ENCODE measurements at regions not wholly inside any gene's neighbourhood (a gene's known extent, or its start where the extent isn't known, plus 50 kb on each side); places are given as distances from the start of the nearest gene placed in this dataset.

DNA sequence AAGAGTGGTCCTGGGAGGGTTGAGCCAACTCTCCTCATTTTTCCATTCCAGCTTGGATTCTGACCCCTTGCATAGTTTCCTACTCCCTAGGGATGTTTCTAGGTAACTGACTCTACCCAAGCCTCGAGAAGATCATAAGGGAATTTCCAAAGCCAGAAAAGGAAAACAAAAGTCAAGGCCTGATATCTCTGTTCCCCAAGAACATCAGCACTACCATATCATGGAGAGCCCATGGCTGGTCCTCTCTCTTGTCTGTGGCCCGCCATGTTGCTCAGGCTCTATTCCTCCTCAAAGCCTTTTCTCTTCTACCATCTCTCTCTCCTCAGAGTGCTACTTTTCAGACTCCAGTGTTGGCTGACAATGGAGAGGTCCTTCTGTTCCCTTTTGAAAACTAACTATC, 99.6 kb upstream of the KLF7 start:
- ATAC-seq (ENCODE audit: low read depth) (no peak), DNase-seq (no peak)
- Histone ChIP-seq H3K14ac (replicated peaks; ENCODE audit: low read depth, low read length) (no peak overlapping the region), H4K20me1 (ENCODE audit: insufficient read depth, low read length) (no peaks in the 10 kb centered on the region), H4K5ac (ENCODE audit: low read depth, low read length) (no peak overlapping the region), H2BK120ac (ENCODE audit: low read depth, low read length) (no peak overlapping the region), H3K4me3 (ENCODE audit: insufficient read depth, low read depth, low read length) (no peak overlapping the region), H3K23ac (ENCODE audit: low read depth, low read length) (no peak overlapping the region), H3K27ac (ENCODE audit: insufficient read depth, low read length) (no peak overlapping the region), H4K8ac (ENCODE audit: low read depth in 2 of 2, low read length in 2 of 2) (no peak overlapping the region), H2AK5ac (ENCODE audit: low read depth, low read length) (no peak overlapping the region), H3K18ac (ENCODE audit: low read depth, low read length) (no peak overlapping the region), H3K79me1 (ENCODE audit: low read depth in 1 of 2, low read length in 2 of 2) (peaks cover 0 to 9% of the 10 kb centered on the region in 2 experiments; a peak in 1 of 4 replicates), H4K91ac (ENCODE audit: insufficient read depth, low read depth, low read length) (no peak overlapping the region), H3K4me2 (ENCODE audit: low read depth, low read length) (no peak overlapping the region), H2BK5ac (ENCODE audit: low read depth, low read length, poor library complexity, severe bottlenecking) (no peak overlapping the region), H3K9ac (ENCODE audit: low read depth, low read length) (no peak overlapping the region), H3K9me1 (ENCODE audit: insufficient read depth, low read length) (peaks cover 9% of the 10 kb centered on the region), H2BK20ac (ENCODE audit: low read depth, low read length) (no peak overlapping the region), H2BK15ac (ENCODE audit: low read depth, low read length) (no peak overlapping the region), H3K56ac (ENCODE audit: extremely low read depth, insufficient read depth, low read length) (no peak overlapping the region), H3K4me1 (ENCODE audit: control insufficient read depth, insufficient read depth, low read length) (peaks cover 10% of the 10 kb centered on the region), H3K27me3 (ENCODE audit: control insufficient read depth, insufficient read depth, low read length) (no peaks in the 10 kb centered on the region), H2AFZ (replicated peaks; ENCODE audit: low read length, poor library complexity) (no peak overlapping the region), H2AK9ac (replicated peaks; ENCODE audit: low read depth, low read length, poor library complexity) (no peak overlapping the region), H3K9me3 (ENCODE audit: control insufficient read depth, insufficient read depth, low read length) (no peaks in the 10 kb centered on the region), H3K36me3 (ENCODE audit: control insufficient read depth, insufficient read depth, low read length) (no peaks in the 10 kb centered on the region), H3K4ac (ENCODE audit: low read depth, low read length) (no peak overlapping the region)
- intact Hi-C loops (cut with micrococcal nuclease) (no loop called here), in situ Hi-C loops (cut with MboI; ENCODE audit: low sequenced_read_pairs) (no loop called here), dilution Hi-C loops (cut with HindIII; ENCODE audit: low sequenced_read_pairs, unreplicated experiment) (no loop called here)
- WGBS, 2 experiments (ENCODE audit: extremely low coverage in 2 of 2, insufficient read length in 1 of 2), result no CpG with 5 or more reads among the region's 2 CpGs
- no TSS peak for BruUV-seq (replicated peaks)
- ChIA-PET CTCF (no interaction called here), POLR2A (ENCODE audit: unreplicated experiment) (no interaction called here)
- no peak for TF ChIP-seq MXI1 (IDR thresholded peaks at IDR 0.05; ENCODE audit: borderline replicate concordance, low read depth, low read length)
- TF ChIP-seq USF2 (IDR thresholded peaks at IDR 0.05; ENCODE audit: low read depth, low read length), result no peak
- no peak for TF ChIP-seq POLR2A (IDR thresholded peaks at IDR 0.05; ENCODE audit: low read depth, low read length)

All from IMR-90 (cell line).